Loucy (cell line): ENCODE measurements at regions not wholly inside any gene's neighbourhood (a gene's known extent, or its start where the extent isn't known, plus 50 kb on each side); places are given as distances from the start of the nearest gene placed in this dataset.

ENCODE experiments used
- CTCF ChIP-seq: fragments of 200-600 bp; sonication (generic); conservative IDR thresholded peaks from 2 replicates; pipeline ENCODE4 v1.5.1; 2014; ENCODE audit warnings: mild to moderate bottlenecking, antibody characterized with exemption, low read length
- EZH2phosphoT487 ChIP-seq: fragments of 200-600 bp; IDR thresholded peaks from 2 replicates; pipeline ENCODE4 v1.6.1; 2018; ENCODE audit warnings: antibody characterized with exemption, mild to moderate bottlenecking, moderate library complexity, borderline replicate concordance

GRCh38 chr4:124980276-124980752 is 267.8 kb upstream of the ANKRD50 start:
- TF ChIP-seq CTCF (no peak), EZH2phosphoT487 (no peak)
